Thyroid gland (tissue), 4 donors: ENCODE measurements at regions not wholly inside any gene's neighbourhood (a gene's known extent, or its start where the extent isn't known, plus 50 kb on each side); places are given as distances from the start of the nearest gene placed in this dataset.

Source experiments
- CTCF ChIP-seq, 6 experiments: fragments of 200-600 bp in 3 of 6; fragments of 450-650 bp in 3 of 6; sonication (generic) in 3 of 6; IDR thresholded peaks; one replicate each; pipeline ENCODE4 v1.5.1; 2016 to 2019; ENCODE audit warnings: antibody characterized with exemption in 6 of 6, mild to moderate bottlenecking in 2 of 6, inconsistent platforms in 1 of 6, moderate library complexity in 1 of 6
- POLR2A ChIP-seq, 2 donors: fragments of 450-650 bp; IDR thresholded peaks; one replicate each; pipeline ENCODE4 v1.6.1; 2017; ENCODE audit warnings: antibody characterized with exemption in 2 of 2, mild to moderate bottlenecking in 2 of 2, moderate library complexity in 1 of 2

- TF ChIP-seq CTCF (IDR thresholded peaks at IDR 0.05), result no peak
- TF ChIP-seq POLR2A (IDR thresholded peaks at IDR 0.05), result no peak
Measured at GRCh38 chr12:105587237-105587636, 256.7 kb downstream of the C12orf75 start.
